Brain microvascular endothelial cell (primary cell): ENCODE measurements at regions not wholly inside any gene's neighbourhood (a gene's known extent, or its start where the extent isn't known, plus 50 kb on each side); places are given as distances from the start of the nearest gene placed in this dataset.

ENCODE experiments used
- DNase-seq: peaks from one replicate; pipeline ENCODE4 v3.0.0-alpha.2; 2020
- H3K27ac ChIP-seq: fragments of 250-450 bp; sonication (Bioruptor Pico); 2 replicates; pipeline ENCODE4 v1.5.1; 2020; ENCODE audit warnings: mild to moderate bottlenecking, moderate library complexity
- H3K27me3 ChIP-seq: fragments of 250-450 bp; sonication (Bioruptor Pico); replicated peaks from 2 replicates; pipeline ENCODE4 v1.5.1; 2020; ENCODE audit warnings: mild to moderate bottlenecking
- H3K36me3 ChIP-seq: fragments of 250-450 bp; sonication (Bioruptor Pico); replicated peaks from 2 replicates; pipeline ENCODE4 v1.5.1; 2020; ENCODE audit warnings: mild to moderate bottlenecking
- H3K4me3 ChIP-seq: 2 replicates; pipeline ENCODE4 v1.5.1; 2011; ENCODE audit warnings: low read depth, mild to moderate bottlenecking, control low read depth, low read length, moderate library complexity
- in situ Hi-C: cut with HindIII; loops from 2 replicates; pipeline ENCODE4 v1.10.0; 2017; ENCODE audit warnings: low sequenced_read_pairs, low pct_ligation_motif_present
- TF ChIP-seq, protein P1 (sequence below): IDR thresholded peaks from 2 replicates; pipeline ENCODE4 v1.5.1; 2011; ENCODE audit warnings: low read depth, mild to moderate bottlenecking, moderate library complexity, low read length, control low read depth, inconsistent platforms; ENCODE audit errors: missing control alignments

- H3K27me3 ChIP-seq, result no peaks in the 10 kb centered on the region
- H3K27ac ChIP-seq, result no peak overlapping the region
- in situ Hi-C loops, result no loop called here
- TF ChIP-seq, protein P1, sequence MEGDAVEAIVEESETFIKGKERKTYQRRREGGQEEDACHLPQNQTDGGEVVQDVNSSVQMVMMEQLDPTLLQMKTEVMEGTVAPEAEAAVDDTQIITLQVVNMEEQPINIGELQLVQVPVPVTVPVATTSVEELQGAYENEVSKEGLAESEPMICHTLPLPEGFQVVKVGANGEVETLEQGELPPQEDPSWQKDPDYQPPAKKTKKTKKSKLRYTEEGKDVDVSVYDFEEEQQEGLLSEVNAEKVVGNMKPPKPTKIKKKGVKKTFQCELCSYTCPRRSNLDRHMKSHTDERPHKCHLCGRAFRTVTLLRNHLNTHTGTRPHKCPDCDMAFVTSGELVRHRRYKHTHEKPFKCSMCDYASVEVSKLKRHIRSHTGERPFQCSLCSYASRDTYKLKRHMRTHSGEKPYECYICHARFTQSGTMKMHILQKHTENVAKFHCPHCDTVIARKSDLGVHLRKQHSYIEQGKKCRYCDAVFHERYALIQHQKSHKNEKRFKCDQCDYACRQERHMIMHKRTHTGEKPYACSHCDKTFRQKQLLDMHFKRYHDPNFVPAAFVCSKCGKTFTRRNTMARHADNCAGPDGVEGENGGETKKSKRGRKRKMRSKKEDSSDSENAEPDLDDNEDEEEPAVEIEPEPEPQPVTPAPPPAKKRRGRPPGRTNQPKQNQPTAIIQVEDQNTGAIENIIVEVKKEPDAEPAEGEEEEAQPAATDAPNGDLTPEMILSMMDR, result no peak
- no peak overlapping the region for H3K4me3 ChIP-seq
- no peak for DNase-seq
- no peaks in the 10 kb centered on the region for H3K36me3 ChIP-seq
These were observed 658.9 kb downstream of the NPHP4 start for GRCh38 chr1:5333291-5333690.

DNA sequence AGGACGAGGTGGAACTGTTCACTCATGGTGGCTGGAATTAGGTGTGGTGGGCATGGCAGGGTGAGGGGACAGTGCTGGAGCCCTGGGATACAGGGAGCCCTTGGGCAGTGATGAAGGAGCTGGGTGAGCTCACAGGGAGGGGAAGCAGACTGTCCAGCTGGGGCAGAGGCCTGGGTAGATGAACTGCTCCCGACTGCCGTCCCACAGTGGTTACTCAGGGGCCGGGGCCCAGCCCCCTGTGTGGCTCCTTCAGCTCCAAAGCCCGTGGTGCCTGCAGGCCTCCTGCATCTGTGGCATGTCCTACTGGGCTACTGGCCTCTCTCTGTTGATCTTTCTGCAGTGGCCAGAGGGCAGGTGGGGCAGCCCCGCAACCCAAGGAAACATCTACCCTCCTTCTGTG is 661.1 kb downstream of the NPHP4 start:
- Histone ChIP-seq H3K4me3 (no peak overlapping the region), H3K27ac (no peak overlapping the region), H3K36me3 (no peaks in the 10 kb centered on the region), H3K27me3 (no peaks in the 10 kb centered on the region)
- in situ Hi-C loops, result no loop called here
- TF ChIP-seq, protein P1, result no peak
- no peak for DNase-seq

DNA sequence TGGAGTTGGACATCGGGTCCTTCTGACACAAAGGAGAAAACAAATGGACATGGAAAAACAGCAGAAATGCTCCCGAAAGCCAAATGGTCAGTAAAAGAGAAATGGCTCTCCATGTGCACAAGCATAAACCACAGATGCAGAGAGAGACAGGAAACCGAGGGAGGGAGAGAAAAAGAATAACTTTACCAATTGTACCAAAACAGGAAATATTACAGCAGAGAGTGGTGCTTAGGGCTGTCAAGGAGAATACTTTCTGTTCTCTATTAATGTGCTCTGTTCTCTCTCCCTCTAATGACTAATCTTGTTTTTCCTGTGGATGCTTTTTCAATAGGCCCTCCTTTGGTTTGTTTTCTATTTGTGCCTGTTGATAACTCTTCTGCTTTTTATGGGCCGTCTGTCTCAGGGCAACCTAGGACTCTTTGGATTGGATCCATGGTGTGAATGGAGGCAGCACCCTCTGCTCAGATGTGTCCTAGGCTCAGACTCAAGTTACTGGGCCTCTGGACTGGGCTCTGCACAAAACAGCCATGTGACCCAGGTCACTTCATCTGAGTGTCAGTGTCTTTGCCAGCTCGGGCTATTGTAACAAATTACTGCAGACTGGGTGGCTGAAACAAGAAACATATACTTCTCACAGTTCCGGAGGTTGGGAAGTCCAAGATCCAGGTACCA is 663.0 kb downstream of the NPHP4 start:
- in situ Hi-C loops, result no loop called here
- H3K4me3 ChIP-seq, result no peak overlapping the region
- TF ChIP-seq, protein P1, result no peak
- DNase-seq, result no peak
- no peaks in the 10 kb centered on the region for H3K27me3 ChIP-seq
- H3K36me3 ChIP-seq, result no peaks in the 10 kb centered on the region
- no peak overlapping the region for H3K27ac ChIP-seq

DNA sequence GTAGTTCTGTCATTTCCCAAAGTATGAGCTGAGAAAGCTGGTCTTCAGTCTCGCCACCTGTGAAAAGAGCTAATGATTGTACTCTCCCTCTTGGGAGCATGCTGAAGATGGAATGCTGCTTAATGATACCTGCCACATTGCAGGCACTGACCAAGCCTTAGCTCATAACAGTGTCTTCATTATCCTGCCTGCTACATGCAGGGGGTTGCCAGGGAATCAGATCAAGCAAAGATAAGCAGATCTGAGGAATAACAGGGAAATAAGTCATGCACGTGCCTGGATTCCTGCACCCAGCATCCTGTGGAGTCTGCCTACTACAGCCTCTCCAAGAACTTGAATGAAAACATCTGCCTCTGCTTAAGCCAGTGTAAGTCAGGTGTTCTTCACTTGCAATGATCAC is 667.3 kb downstream of the NPHP4 start:
- TF ChIP-seq, protein P1, result no peak
- Histone ChIP-seq H3K27ac (no peak overlapping the region), H3K36me3 (no peaks in the 10 kb centered on the region), H3K27me3 (no peaks in the 10 kb centered on the region), H3K4me3 (no peak overlapping the region)
- in situ Hi-C loops, result no loop called here
- DNase-seq, result no peak

GRCh38 chr1:5318143-5318816 is 663.9 kb downstream of the AJAP1 start:
- Histone ChIP-seq H3K27me3 (no peaks in the 10 kb centered on the region), H3K36me3 (no peaks in the 10 kb centered on the region), H3K4me3 (no peak overlapping the region), H3K27ac (no peak overlapping the region)
- TF ChIP-seq, protein P1, result no peak
- in situ Hi-C loops, result no loop called here
- DNase-seq, result no peak

GRCh38 chr1:5317391-5317790 is 663.0 kb downstream of the AJAP1 start:
- DNase-seq, result no peak
- Histone ChIP-seq H3K27me3 (no peaks in the 10 kb centered on the region), H3K4me3 (no peak overlapping the region), H3K27ac (no peak overlapping the region), H3K36me3 (no peaks in the 10 kb centered on the region)
- in situ Hi-C loops, result no loop called here
- TF ChIP-seq, protein P1, result no peak
